ENCODE measurements at regions not wholly inside any gene's neighbourhood (a gene's known extent, or its start where the extent isn't known, plus 50 kb on each side); places are given as distances from the start of the nearest gene placed in this dataset.
"Not testable (repeated sequence)": the region's sequence is repeated elsewhere in the genome, so short reads cannot be mapped to it uniquely, and the experiment has no call there.

- H3K27ac ChIP-seq (ENCODE audit: low read depth in 1 of 2, low read length in 1 of 2); H3K9ac ChIP-seq (ENCODE audit: insufficient read depth in 1 of 2, low read length in 2 of 2); H3K27me3 ChIP-seq (ENCODE audit: control insufficient read depth in 3 of 3, insufficient read depth in 3 of 3, low read length in 2 of 3); H3K9me3 ChIP-seq (ENCODE audit: control insufficient read depth in 4 of 4, insufficient read depth in 3 of 4, low read length in 3 of 4); H3K4me3 ChIP-seq; ATAC-seq (ENCODE audit: insufficient read depth, low FRiP score); H3K36me3 ChIP-seq (ENCODE audit: control insufficient read depth in 4 of 4, insufficient read depth in 4 of 4, low read length in 4 of 4); DNase-seq; H3K4me1 ChIP-seq (ENCODE audit: control insufficient read depth in 5 of 5, insufficient read depth in 5 of 5, low read length in 5 of 5): not testable (repeated sequence)
Measured at GRCh38 chr10:46728359-46728758, 149.4 kb downstream of the SYT15 start.

- not testable (repeated sequence) for H3K9me3 ChIP-seq (ENCODE audit: control insufficient read depth in 4 of 4, insufficient read depth in 3 of 4, low read length in 3 of 4); H3K36me3 ChIP-seq (ENCODE audit: control insufficient read depth in 4 of 4, insufficient read depth in 4 of 4, low read length in 4 of 4); ATAC-seq (ENCODE audit: insufficient read depth, low FRiP score); DNase-seq; H3K27me3 ChIP-seq (ENCODE audit: control insufficient read depth in 3 of 3, insufficient read depth in 3 of 3, low read length in 2 of 3); H3K27ac ChIP-seq (ENCODE audit: low read depth in 1 of 2, low read length in 1 of 2); H3K9ac ChIP-seq (ENCODE audit: insufficient read depth in 1 of 2, low read length in 2 of 2); H3K4me3 ChIP-seq; H3K4me1 ChIP-seq (ENCODE audit: control insufficient read depth in 5 of 5, insufficient read depth in 5 of 5, low read length in 5 of 5)
- WGBS, 2 donors, result no CpG with 5 or more reads among the region's 3 CpGs
Measured at GRCh38 chr10:46730729-46731128, 151.8 kb downstream of the SYT15 start.

GRCh38 chr10:46733635-46734261, 154.8 kb downstream of the SYT15 start:
- H3K27me3 ChIP-seq (ENCODE audit: control insufficient read depth in 3 of 3, insufficient read depth in 3 of 3, low read length in 2 of 3); H3K9me3 ChIP-seq (ENCODE audit: control insufficient read depth in 4 of 4, insufficient read depth in 3 of 4, low read length in 3 of 4); H3K36me3 ChIP-seq (ENCODE audit: control insufficient read depth in 4 of 4, insufficient read depth in 4 of 4, low read length in 4 of 4); H3K4me1 ChIP-seq (ENCODE audit: control insufficient read depth in 5 of 5, insufficient read depth in 5 of 5, low read length in 5 of 5); H3K27ac ChIP-seq (ENCODE audit: low read depth in 1 of 2, low read length in 1 of 2); ATAC-seq (ENCODE audit: insufficient read depth, low FRiP score); H3K4me3 ChIP-seq; DNase-seq; H3K9ac ChIP-seq (ENCODE audit: insufficient read depth in 1 of 2, low read length in 2 of 2): not testable (repeated sequence)
- WGBS, 2 donors, result no CpG with 5 or more reads among the region's 1 CpG

- H3K27ac ChIP-seq (ENCODE audit: low read depth in 1 of 2, low read length in 1 of 2); DNase-seq; H3K9ac ChIP-seq (ENCODE audit: insufficient read depth in 1 of 2, low read length in 2 of 2); H3K27me3 ChIP-seq (ENCODE audit: control insufficient read depth in 3 of 3, insufficient read depth in 3 of 3, low read length in 2 of 3); ATAC-seq (ENCODE audit: insufficient read depth, low FRiP score); H3K4me3 ChIP-seq; H3K4me1 ChIP-seq (ENCODE audit: control insufficient read depth in 5 of 5, insufficient read depth in 5 of 5, low read length in 5 of 5); H3K9me3 ChIP-seq (ENCODE audit: control insufficient read depth in 4 of 4, insufficient read depth in 3 of 4, low read length in 3 of 4); H3K36me3 ChIP-seq (ENCODE audit: control insufficient read depth in 4 of 4, insufficient read depth in 4 of 4, low read length in 4 of 4): not testable (repeated sequence)
Measured at GRCh38 chr10:46734262-46734642, 155.3 kb downstream of the SYT15 start.

- H3K27ac ChIP-seq (ENCODE audit: low read depth in 1 of 2, low read length in 1 of 2); H3K9ac ChIP-seq (ENCODE audit: insufficient read depth in 1 of 2, low read length in 2 of 2); H3K4me3 ChIP-seq; H3K9me3 ChIP-seq (ENCODE audit: control insufficient read depth in 4 of 4, insufficient read depth in 3 of 4, low read length in 3 of 4); H3K4me1 ChIP-seq (ENCODE audit: control insufficient read depth in 5 of 5, insufficient read depth in 5 of 5, low read length in 5 of 5); DNase-seq; H3K36me3 ChIP-seq (ENCODE audit: control insufficient read depth in 4 of 4, insufficient read depth in 4 of 4, low read length in 4 of 4); ATAC-seq (ENCODE audit: insufficient read depth, low FRiP score); H3K27me3 ChIP-seq (ENCODE audit: control insufficient read depth in 3 of 3, insufficient read depth in 3 of 3, low read length in 2 of 3): not testable (repeated sequence)
- WGBS, 2 donors, result 59 to 77% methylated on average over 11 to 15 of the region's 16 CpGs
Measured at GRCh38 chr10:46739919-46740318, 161.0 kb downstream of the SYT15 start.

- H3K9ac ChIP-seq (ENCODE audit: insufficient read depth in 1 of 2, low read length in 2 of 2); DNase-seq; ATAC-seq (ENCODE audit: insufficient read depth, low FRiP score); H3K4me1 ChIP-seq (ENCODE audit: control insufficient read depth in 5 of 5, insufficient read depth in 5 of 5, low read length in 5 of 5); H3K36me3 ChIP-seq (ENCODE audit: control insufficient read depth in 4 of 4, insufficient read depth in 4 of 4, low read length in 4 of 4); H3K27ac ChIP-seq (ENCODE audit: low read depth in 1 of 2, low read length in 1 of 2); H3K27me3 ChIP-seq (ENCODE audit: control insufficient read depth in 3 of 3, insufficient read depth in 3 of 3, low read length in 2 of 3); H3K9me3 ChIP-seq (ENCODE audit: control insufficient read depth in 4 of 4, insufficient read depth in 3 of 4, low read length in 3 of 4); H3K4me3 ChIP-seq: not testable (repeated sequence)
- 86 to 91% methylated on average over 6 to 13 of the region's 17 CpGs for WGBS, 2 donors
Measured at GRCh38 chr10:46740368-46740767, 161.4 kb downstream of the SYT15 start.

- not testable (repeated sequence) for H3K4me3 ChIP-seq; ATAC-seq (ENCODE audit: insufficient read depth, low FRiP score)
- WGBS, 2 donors, result 84 to 94% methylated on average over 3 of the region's 3 CpGs
Measured at GRCh38 chr10:46749003-46749402, 162.2 kb upstream of the PTPN20 start.

GRCh38 chr10:46749470-46749869, 161.8 kb upstream of the PTPN20 start:
- not testable (repeated sequence) for H3K4me3 ChIP-seq; H3K9me3 ChIP-seq (ENCODE audit: control insufficient read depth in 4 of 4, insufficient read depth in 3 of 4, low read length in 3 of 4); H3K27ac ChIP-seq (ENCODE audit: low read depth in 1 of 2, low read length in 1 of 2); H3K36me3 ChIP-seq (ENCODE audit: control insufficient read depth in 4 of 4, insufficient read depth in 4 of 4, low read length in 4 of 4); H3K4me1 ChIP-seq (ENCODE audit: control insufficient read depth in 5 of 5, insufficient read depth in 5 of 5, low read length in 5 of 5); H3K9ac ChIP-seq (ENCODE audit: insufficient read depth in 1 of 2, low read length in 2 of 2); DNase-seq; ATAC-seq (ENCODE audit: insufficient read depth, low FRiP score); H3K27me3 ChIP-seq (ENCODE audit: control insufficient read depth in 3 of 3, insufficient read depth in 3 of 3, low read length in 2 of 3)
- WGBS, 2 donors, result 79 to 84% methylated on average over 2 of the region's 2 CpGs

More at GRCh38 chr10:46749003-46749402, 162.2 kb upstream of the PTPN20 start:
- not testable (repeated sequence) for DNase-seq; H3K36me3 ChIP-seq (ENCODE audit: control insufficient read depth in 4 of 4, insufficient read depth in 4 of 4, low read length in 4 of 4); H3K9ac ChIP-seq (ENCODE audit: insufficient read depth in 1 of 2, low read length in 2 of 2); H3K9me3 ChIP-seq (ENCODE audit: control insufficient read depth in 4 of 4, insufficient read depth in 3 of 4, low read length in 3 of 4); H3K4me1 ChIP-seq (ENCODE audit: control insufficient read depth in 5 of 5, insufficient read depth in 5 of 5, low read length in 5 of 5); H3K27me3 ChIP-seq (ENCODE audit: control insufficient read depth in 3 of 3, insufficient read depth in 3 of 3, low read length in 2 of 3); H3K27ac ChIP-seq (ENCODE audit: low read depth in 1 of 2, low read length in 1 of 2)
